EL (cell line): ENCODE measurements at regions not wholly inside any gene's neighbourhood (a gene's known extent, or its start where the extent isn't known, plus 50 kb on each side); places are given as distances from the start of the nearest gene placed in this dataset.

Experiments used
- DNase-seq: peaks from one replicate; pipeline ENCODE4 v3.0.0-alpha.2; 2016

DNA sequence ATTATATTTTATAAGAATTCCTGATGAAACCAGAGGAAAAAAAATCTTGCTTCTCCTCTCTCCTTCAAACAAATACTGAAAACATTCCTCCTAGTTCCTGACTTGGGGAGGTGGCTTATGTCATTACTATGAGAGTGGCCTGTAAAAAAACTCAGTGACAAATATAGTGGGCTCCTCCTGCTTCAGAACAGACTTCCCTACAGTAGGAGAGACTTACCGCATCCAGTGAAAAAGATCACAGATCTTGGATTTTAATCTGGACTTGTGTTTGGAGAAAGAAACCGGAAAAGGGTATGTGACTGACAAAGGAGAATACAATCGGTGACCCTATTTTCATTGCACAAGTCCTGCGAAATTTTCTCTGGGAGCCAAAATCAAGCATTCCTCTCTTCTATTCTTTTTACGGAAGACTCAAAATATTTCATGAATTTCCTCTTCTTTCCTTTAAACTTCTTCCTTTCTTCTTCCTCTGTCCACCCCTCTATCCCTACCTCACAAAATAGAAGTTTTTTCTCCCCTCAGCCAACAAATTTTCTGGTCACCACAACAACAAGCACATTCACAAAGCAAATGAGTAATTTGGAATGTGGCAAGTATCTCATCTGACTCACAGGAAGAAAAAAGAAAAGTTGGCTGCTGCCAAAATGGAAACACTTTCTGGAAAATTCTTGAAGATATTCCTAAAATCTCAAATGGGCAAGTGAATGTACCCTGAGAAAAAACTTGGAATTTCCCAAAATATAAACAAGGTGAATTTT lies 185.1 kb upstream of the CDKN3 start:
- peak; percentile 85 for DNase-seq

DNA sequence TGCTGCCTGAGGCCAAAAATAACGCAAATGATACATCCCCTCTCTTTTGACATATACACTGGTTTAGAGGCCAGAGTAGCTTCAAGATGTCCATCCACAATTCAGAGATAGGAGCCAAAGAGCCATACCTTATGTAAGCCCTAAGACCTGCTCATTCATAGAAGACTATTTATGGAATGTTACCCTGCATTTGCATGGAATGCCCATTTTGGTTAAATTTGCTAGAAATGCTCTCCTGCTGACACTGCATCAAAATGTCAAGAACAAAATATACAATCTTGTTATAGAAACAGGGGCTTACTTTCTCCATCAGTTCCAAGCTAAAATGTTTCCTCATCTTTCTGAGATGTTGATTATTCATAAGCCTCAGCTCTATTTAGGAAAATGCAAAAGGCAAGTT lies 183.3 kb upstream of the CDKN3 start:
- DNase-seq, result no peak

DNA sequence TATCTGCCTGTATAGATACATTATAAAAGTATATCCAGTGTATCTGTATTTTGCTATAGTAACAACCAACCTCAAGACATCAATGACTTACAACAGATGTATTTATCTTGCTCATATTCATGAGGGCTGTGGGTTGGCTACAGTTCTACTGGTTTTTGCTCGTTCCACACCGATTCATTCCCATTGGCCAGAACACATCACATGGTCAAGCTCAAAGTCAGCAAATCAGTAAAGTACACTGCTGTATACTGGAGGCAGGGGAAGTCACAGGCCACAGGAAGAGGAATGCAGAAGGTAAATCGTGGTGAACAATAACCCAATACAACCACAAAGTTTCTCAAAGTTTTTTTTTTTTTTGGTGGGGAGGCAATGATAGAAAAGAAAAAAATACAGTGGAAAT lies 180.0 kb upstream of the CDKN3 start:
- DNase-seq, result no peak

DNA sequence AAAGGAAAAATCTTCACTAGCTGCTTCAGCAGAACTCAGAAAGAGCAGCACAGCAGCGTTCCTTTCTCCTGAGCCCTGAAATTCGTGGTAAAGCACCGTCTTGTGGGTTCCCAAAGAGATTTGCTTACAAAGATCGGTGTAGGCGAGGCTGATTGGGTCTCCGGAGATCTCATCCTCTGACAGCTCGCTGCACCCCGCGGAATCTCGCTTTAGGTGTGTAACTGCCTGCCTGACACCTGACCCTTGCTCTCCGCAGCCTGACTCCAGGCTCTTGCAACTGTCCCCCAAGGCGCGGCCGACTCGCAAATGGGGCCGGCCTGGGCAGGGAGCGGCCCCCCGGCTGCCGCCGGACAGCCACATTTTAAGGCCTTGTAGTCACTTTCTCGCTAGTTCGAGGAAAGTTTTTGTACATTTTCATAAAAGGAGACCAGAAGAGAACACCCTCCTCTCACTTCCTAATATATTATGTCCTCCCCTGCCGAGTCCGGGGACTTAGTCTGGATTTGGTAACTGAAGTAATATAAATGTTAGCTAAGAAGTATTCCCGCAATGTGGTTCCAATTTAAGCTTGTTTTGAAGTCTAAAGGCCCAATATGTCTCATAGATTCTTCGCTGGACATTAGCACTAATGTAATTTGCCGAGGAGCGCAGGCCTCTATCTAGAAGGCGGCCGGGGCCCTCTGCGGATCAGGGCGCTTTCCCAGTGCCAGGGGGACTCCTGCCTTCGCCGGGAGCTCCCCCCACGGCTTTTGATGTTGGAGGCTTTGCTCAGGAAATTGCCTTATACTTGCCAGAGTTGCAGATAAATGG lies 177.3 kb upstream of the CDKN3 start:
- no peak for DNase-seq

DNA sequence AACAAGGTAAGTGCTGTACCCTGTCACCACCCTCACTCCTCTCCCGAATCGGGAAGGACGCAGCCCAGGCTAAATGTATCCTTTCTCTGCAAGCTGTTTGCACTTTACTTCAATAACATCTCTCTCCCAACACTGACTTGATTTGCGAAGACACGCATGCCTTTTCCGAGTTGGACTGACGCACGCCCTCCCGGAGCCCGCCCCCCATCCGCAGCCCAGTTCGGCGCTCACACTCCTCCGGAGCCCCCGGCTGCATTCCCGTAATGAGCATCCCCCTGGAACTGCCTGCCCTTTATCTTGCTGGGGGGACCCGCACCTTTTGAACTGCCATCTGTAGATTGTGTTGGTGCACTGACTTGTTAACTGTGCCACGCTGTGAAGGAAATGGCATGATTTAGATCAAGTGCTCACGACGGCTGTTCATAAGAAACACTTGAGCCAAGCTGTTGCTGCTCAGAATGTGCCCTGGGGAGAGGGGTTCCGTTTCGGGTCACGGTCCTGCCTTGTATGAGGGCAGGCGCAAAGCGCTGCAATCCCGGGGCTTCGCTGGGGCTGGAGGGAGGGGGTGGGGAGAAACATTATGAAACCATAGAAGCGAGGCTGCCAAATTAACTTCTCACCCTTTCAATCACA lies 176.6 kb upstream of the CDKN3 start:
- DNase-seq, result peak; percentile 15

DNA sequence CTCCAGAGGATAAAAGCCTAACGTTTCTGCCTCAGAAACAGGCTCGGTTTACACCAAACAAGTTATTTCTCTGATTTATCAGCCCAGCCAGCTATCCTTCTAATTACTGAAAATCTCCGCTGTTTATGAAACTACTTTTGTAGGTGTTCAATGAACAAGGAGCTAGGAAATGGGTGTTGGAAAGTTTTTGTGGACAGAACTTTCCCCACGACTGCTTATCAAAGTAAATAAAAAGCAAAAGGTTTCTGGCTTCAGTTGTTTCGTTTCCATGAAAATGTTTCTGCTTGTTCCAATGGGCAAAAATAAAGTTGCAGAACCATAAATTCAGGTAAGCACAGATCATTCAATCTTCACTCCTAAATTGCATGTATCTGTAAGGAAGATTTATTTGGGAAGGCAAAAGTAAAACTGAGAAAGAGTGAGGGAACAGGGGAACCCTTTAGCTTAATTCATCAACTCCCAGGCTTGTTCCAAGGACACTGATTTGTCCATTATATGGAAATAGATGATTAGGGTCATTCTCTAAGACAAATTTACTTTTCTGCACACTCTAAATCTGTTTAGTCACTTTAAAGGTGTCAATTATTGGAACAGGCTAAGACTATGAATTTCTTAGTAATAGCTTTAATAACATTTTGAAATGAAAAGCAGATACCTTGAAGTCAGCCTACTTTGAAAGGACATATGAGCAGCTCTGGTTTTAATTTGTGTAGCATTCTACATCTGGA lies 175.9 kb upstream of the CDKN3 start:
- no peak for DNase-seq

DNA sequence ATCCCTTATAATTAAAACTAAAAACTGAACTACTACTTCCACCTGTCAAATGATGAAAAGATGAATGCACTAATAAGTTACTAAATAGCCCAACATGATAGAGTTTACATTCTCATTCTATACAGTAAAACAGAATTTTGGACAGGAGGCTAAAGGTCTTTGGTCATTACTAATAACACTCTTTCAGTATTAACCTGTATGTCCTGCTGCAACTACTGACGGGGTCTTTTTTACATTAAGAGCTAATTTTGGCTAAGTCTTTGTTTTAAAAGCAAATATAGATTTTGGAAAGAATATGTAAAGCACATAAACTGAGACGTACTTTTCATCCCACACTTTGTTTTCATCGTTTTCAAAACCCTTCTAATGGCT lies 175.4 kb upstream of the CDKN3 start:
- no peak for DNase-seq

DNA sequence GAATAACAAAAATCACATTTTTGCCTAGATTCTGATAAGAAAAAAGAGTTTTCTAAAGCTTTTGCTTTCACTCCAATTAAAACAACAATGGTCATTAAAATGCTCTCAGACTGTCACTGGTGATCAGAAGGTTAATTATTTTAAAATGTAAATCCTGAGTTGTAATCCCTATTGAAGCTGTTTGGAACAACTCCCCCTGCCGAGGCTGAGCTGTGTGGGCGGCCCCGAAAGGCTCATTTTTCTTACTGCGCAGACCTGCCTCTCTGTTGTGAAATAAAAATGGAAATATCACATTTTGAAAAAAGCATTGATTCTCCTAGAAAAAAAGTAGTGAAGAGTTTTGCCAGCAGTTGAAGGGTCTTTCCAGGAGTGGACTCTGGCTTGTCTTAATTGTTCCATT lies 174.8 kb upstream of the CDKN3 start:
- DNase-seq, result no peak

DNA sequence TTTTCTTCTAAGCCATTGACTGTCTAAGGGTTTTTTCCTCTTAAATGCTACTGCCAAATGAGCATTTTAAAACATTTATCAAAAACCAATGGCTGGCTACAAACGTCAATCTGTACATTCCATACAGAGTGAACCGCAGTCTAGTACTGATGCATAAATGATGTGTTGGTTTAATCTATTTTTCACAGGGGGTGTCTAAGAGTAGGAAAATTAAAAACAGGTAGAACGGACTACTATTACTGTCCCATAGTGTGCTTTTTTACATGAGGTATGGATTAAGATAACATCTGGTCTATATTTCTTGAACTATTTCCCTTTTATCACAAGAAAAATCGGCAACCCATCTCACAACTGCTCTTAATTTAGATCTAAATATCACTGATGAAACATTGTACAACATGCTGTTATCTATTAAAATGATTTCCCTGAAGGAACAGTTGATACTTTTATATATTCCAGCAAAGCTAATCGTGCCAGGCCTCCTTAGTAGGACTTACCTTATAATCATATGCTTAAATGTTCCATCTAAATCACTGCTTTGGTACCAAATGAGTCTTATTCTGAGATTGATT lies 172.9 kb upstream of the CDKN3 start:
- no peak for DNase-seq

DNA sequence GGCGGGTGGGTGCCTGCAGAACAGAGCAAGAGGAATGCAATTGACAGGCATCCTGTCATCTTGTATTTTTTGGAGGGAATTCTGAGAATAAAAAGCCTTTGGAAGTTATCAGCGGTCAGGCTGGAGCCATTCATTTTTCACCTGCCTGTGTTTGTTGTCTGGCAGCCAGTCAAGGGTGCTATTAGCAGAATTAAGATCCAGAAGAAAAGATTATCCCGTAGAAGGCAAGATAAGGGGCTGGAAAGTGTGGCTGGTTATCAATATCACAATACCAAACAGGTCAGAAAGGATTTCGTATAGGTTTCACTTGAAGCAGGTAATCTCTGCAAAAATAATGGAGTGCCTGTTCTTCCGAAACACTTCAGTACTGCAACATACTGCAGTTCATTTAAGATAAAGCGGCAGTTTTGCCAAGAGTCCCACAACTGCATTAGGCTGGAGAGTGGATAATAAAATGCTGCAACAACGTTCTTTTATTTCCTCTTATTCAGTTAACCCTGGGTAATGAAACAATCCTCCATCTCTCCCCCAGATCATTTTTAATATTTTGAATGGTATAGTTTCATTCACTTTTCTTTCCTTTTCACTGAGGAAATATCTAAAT lies 171.2 kb upstream of the CDKN3 start:
- no peak for DNase-seq

DNA sequence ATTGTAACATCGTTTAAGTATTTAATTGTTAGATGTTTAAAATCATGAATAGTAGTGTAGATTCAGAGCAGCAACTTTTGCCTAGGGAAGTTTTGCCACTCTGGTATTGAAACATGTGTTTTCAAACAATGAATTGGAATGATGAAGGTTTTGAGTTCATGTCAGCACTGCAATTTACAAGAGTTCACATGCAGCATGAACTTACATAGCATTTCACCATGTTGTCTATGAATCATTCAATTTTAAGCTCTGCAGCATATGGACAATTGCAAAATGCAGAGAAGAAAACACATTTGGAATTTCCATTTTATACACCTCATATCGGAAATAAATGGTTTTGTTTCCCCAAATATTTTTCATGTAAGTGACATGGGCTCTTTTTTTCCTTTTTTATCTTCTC lies 170.7 kb upstream of the CDKN3 start:
- DNase-seq, result peak; percentile 22

DNA sequence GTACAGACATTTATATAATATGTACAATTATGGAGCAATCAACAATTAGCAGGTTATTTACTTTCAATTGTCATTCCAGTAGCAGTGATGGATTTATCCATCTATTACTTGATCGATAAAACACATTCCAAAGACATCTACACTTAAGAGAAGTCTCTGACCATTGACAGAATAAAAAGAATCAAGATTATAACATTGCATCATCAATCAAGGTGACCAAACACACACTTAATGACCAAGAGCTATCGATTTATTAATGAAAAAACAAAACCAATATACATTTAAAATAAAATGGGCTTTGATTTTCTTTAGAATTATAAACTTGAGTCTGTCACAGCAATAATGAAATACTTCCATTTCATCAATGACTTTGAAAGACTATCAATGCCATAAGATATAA lies 170.2 kb upstream of the CDKN3 start:
- DNase-seq, result no peak

DNA sequence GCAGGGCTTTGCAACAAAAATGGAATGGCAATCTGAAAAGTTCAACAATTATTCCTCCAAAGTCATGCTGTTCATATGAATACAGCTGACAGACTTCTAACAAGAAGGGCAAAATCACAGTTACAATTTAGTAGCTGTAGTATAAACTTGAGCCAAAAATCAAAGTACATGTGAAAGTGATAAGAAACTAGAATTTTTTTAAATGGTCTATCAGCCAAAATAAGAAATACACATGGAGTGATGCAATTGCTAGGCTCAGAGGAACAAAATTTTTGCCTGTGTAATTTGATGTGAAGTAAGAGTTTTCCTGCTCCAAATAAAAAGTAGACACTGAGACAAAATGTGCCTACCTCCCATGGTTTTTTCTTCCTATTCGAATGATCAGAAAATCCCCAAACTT lies 167.7 kb upstream of the CDKN3 start:
- no peak for DNase-seq

DNA sequence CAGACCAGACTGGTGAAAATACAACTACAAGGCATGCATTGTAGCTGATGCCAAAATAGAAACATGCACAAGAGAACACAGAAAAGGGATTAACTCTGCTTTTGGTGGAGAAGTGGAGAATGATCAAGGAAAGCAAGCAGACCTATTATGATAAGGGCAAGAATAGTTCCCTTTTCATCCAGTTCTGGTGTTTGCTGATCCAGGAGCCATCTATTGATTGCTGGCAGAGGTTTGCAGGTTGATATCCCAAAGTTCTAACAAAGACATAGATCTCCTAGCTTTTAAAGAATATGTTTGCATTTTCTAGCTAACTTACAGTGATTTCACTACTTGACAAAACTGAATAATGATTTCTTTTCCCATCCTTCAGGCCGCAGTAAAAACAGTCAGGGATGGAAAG lies 166.2 kb upstream of the CDKN3 start:
- no peak for DNase-seq

DNA sequence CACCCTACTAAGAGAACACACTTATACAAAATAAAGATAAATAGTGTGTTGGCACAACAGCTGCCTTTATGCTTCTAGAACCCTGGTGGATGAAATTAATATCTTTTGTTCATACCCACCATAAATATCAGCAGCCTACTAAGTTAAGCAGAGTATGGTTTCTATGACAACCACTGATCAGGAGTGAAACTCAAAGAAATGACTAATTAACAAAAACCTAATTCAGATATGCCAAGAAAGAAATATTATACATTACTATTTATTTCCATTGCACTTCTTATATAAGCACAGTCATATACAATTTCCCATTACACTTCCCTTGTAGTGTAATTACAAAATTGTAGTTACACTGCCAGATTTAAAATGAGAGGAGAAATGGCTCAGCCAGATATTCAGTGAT lies 164.1 kb upstream of the CDKN3 start:
- no peak for DNase-seq

DNA sequence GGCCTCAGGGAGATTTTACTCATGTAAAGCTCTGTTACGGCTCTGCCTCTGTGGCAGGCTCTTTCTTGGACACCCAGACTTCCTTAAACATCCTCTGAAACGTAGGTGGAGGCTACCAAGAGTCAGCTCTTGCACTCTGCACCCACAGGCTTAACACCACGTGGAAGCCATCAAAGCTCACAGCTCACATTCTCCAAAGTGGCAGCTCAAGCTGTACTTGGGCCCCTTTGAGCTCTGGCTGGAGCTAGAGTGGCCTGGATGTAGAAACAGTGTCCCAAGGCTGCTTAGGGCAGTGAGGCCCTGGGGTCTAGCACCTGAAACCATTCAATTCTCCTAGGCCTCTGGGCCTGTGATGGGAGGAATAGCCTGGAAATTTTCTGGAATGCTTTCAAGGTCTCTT lies 155.3 kb upstream of the CDKN3 start:
- DNase-seq, result no peak

DNA sequence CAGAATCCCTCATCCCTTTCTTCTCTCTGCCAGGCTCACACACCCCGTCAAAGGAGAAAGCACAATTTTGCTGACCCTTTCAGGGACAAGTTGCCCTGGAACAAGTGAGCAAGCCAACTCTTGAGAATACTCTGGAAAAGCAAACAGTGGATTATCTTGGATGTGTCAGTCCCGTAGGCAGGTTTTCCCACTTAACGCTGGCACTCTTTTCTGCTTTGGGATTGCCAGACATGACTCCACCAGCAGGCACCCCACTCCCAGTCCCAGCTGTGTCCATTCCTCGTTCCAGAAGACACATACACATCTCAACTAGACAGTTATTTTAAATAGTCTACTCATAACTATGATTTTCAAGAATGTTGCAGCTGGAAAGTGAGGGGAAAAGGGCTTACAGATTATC lies 145.5 kb upstream of the CDKN3 start:
- no peak for DNase-seq

DNA sequence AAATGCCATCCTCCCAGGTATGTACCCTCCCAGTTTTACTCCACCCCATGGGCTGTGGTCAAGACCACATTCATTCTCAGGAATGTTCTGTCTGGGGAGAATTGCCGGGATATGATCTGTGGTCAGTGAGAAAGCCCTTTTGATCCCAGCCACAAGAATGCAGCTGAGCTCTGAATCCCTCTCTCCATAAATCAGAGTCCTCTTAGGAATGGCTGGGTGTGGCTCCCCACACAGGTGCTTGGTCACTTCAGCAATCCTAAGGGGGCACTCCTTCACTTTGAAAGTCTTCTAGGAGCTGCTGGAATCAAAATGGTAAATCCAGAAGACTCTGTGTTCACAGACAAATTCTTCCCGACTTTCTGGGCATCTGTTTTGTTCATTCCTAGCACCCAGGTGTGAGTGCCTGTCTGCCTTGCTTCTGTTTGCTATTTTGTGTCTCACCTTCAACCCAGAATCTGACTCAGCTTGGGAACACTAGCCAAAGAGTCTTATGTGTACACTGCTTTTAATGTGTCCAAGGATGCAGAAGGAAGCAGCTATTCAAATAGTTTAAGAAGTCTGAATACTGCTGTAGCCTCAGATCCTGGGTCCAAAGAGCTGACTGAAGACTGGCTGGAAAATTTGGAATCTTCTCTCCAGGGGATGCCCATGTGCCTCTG lies 144.6 kb upstream of the CDKN3 start:
- DNase-seq, result peak; percentile 89

DNA sequence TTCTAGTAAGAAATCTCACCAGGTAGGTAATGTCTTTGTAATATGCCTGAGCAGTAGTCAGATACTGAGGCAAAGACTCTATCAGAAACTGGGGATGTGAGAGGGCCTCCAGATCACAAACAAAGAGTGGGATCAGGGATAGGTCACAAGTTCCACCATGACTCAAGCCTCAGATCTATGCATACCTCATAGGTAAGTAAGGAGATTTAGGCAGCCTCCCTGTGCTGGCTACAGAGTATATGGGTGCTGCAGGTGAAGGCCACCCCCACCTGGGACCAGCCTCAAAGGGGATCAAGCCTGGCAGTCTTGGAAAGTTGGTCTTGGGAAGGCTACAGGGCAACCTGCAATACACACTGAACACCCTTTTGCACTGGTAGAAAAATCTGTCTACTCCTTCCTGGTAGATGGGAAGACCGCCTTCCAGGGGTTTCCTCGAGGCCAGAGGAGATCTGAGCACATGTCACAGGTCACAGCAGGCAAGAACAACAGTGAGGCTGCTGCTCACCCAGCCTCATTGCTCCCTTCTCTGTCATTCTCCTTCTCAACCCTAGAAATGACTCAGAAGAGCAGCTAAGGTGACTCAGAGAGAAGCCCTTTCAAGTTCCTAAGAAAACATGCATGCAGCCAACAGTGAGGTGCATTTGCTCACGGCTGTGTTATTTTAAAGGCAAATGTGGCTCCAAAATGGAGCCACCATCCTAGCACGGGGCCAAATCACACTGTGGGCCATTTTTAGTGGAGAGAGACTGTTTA lies 143.4 kb upstream of the CDKN3 start:
- DNase-seq, result peak; percentile 90

DNA sequence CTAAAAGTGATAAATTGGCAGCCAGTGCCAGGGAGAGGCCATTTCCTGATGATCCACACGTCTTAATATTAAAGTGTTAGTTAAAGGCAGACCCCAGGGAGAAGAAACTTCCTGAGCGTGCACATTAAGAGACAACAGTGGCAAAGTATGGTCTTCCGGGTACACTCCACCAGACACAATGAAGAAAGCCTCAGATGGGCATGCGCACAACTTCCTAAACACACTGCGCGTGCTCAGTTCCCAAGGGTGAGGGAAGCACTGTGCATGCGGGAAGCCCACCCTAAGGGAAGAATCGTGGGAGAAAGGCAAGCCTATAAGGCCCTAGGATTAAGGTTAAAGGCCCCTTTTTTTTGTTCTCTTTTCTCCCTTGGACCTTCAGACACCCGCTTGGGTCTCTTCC lies 140.7 kb upstream of the CDKN3 start:
- no peak for DNase-seq

DNA sequence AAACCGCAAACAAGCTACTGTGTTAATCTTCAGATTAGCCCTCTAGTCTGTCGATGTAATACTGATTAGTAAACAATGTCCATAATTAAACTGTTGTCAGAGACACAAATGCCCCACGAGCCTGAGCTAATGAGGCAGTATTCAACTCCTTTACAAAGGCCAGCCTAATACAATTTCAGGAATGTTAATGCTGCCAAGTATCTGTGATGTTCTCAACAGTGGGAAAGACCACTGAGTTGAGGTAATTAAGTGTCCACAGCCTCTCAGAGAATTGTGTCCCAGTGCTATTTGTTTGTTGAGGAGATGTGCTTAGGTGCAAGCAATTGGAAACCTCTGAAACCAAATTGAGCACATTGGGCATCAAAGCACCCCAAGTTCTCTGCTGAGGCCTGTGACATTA lies 139.4 kb upstream of the CDKN3 start:
- no peak for DNase-seq
